ENCODE measurements at regions not wholly inside any gene's neighbourhood (a gene's known extent, or its start where the extent isn't known, plus 50 kb on each side); places are given as distances from the start of the nearest gene placed in this dataset.
"Not testable (repeated sequence)": the region's sequence is repeated elsewhere in the genome, so short reads cannot be mapped to it uniquely, and the experiment has no call there.

DNA sequence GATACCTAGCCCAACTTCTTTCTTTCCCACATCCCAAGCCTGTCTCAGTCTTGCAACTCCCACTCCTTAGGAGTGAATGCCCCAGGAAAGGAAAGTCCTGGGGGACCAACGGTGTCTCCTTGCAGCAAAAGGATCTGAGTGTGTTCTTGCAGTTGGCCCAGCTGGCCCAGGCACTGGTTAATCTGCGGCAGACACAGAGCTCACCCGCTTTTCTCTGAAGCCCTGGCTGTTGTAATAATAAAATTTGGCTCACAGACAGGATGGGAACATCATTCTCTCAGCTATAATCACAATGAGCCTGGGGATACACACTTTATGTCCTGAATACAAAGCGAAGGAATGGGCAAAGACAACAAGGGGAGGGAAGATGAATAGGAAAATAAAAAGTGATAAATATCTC, 185.6 kb upstream of the ADRA1D start:
- H3K4me3 ChIP-seq (ENCODE audit: low read depth, low read length), result no peak overlapping the region
- no peak for DNase-seq (ENCODE audit: low read depth)
- TF ChIP-seq CTCF (conservative IDR thresholded peaks at IDR 0.05; ENCODE audit: low read depth, low read length), result no peak

DNA sequence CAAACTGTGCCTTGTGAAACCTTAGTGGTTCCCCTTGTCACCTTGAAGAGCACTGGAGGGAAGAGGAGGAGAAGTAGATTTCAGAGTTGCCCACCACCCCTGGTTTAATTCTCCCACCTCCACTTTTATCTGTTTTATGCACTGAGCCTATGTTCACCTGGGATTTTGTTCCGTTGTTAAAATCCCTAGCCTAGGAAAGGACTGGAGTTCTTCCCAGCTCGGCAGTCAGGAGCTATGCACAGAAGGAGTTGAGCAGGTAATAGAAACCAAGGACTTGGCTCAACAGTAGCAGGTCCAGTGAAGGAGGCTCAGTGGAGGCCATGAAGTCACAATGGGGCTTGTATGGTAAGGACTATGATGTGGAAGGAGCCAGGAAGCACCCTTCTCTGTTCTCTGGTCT, 182.4 kb upstream of the ADRA1D start:
- no peak for TF ChIP-seq CTCF (conservative IDR thresholded peaks at IDR 0.05; ENCODE audit: low read depth, low read length)
- no peak for DNase-seq (ENCODE audit: low read depth)
- H3K4me3 ChIP-seq (ENCODE audit: low read depth, low read length), result no peak overlapping the region

- H3K4me3 ChIP-seq (ENCODE audit: low read depth, low read length); DNase-seq (ENCODE audit: low read depth): not testable (repeated sequence)
Measured at GRCh38 chr20:4430826-4431225, 181.7 kb upstream of the ADRA1D start.

- TF ChIP-seq CTCF (conservative IDR thresholded peaks at IDR 0.05; ENCODE audit: low read depth, low read length), result no peak
- H3K4me3 ChIP-seq (ENCODE audit: low read depth, low read length), result no peak overlapping the region
- DNase-seq (ENCODE audit: low read depth), result no peak
Measured at GRCh38 chr20:4427940-4428586, 179.0 kb upstream of the ADRA1D start.

DNA sequence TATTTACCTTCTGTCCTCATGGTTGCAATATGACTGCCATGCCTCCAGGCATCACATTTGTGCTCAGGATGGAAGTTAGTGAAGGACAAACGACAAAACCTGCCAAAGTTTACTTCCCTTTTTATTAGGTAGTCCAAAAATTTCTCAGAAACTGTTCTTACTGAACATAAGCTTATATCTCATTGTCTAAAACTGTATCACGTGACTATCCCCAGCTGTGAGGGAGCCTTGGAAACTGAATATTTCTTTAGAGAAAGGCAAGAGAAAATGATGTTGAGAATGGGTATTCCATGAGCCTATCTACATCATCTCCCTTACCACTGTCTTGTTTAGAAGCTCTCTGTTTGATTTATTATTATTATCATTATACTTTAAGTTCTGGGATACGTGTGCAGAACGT, 169.1 kb upstream of the ADRA1D start:
- no peak for DNase-seq (ENCODE audit: low read depth)
- H3K4me3 ChIP-seq (ENCODE audit: low read depth, low read length), result no peak overlapping the region
- TF ChIP-seq CTCF (conservative IDR thresholded peaks at IDR 0.05; ENCODE audit: low read depth, low read length), result no peak

- H3K4me3 ChIP-seq (ENCODE audit: low read depth, low read length), result no peak overlapping the region
- DNase-seq (ENCODE audit: low read depth), result no peak
- no peak for TF ChIP-seq CTCF (conservative IDR thresholded peaks at IDR 0.05; ENCODE audit: low read depth, low read length)
Measured at GRCh38 chr20:4415281-4415680, 166.2 kb upstream of the ADRA1D start.

DNA sequence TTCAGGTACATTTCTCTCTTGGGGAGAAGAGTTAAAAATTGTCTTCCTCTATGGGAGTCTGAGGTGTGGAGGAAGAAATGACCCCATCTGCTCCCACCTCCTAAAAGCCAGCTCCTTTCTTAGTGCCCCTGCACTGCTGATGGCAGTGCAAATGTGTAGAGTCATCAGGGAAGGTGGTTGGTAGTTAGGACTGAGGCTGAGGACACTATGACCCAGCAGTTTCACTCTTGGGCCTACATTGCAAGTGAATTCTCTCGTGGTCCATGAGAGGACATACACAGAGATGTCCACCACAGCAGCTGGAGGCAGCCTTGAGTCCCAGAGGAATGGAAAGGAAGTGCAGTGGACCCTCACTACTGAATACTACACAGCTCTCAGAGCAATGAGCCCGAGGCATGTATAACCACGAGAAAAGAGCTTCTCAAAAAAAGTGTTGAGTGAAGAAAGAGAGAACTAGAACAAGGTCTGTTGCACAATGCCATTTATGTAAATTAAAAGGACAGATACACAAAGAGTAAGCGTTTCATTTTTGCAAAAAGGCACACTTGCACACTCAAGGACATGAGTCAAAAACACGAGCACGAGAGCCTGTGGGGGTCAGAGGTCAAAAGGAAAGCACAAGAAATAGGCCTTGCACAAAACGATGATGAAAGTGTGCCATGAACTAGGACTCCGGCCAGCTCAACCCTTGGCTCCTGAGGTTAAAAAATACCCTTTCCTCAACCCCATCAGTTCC, 164.4 kb upstream of the ADRA1D start:
- no peak for TF ChIP-seq CTCF (conservative IDR thresholded peaks at IDR 0.05; ENCODE audit: low read depth, low read length)
- no peak overlapping the region for H3K4me3 ChIP-seq (ENCODE audit: low read depth, low read length)
- DNase-seq (ENCODE audit: low read depth), result no peak
